ENCODE measurements at regions not wholly inside any gene's neighbourhood (a gene's known extent, or its start where the extent isn't known, plus 50 kb on each side); places are given as distances from the start of the nearest gene placed in this dataset.

- no peak overlapping the region for H2AFZ ChIP-seq (ENCODE audit: low read length)
- no peaks in the 10 kb centered on the region for H3K36me3 ChIP-seq (ENCODE audit: insufficient read depth, low read length)
- H3F3A ChIP-seq (ENCODE audit: low read depth), result no peaks in the 10 kb centered on the region
Measured at GRCh38 chr9:4415281-4415680, 75.0 kb upstream of the SLC1A1 start.

GRCh38 chr9:4413856-4414255 is 76.4 kb upstream of the SLC1A1 start:
- Histone ChIP-seq H3K79me2 (ENCODE audit: insufficient read depth, low read length) (no peaks in the 10 kb centered on the region), H3K27me3 (ENCODE audit: insufficient read depth, low read length, poor library complexity, severe bottlenecking) (no peaks in the 10 kb centered on the region), H3K9me3 (ENCODE audit: insufficient read depth, low read depth, low read length) (no peaks in the 10 kb centered on the region), H3K9me2 (replicated peaks; ENCODE audit: low read depth, low read length) (no peaks in the 10 kb centered on the region), H3K4me2 (ENCODE audit: low read depth, low read length, poor library complexity, severe bottlenecking) (no peak overlapping the region), H3K4me3 (ENCODE audit: low read length, poor library complexity, severe bottlenecking) (no peak overlapping the region), H3F3A (ENCODE audit: low read depth) (no peaks in the 10 kb centered on the region), H4K20me1 (ENCODE audit: insufficient read depth, low read length, poor library complexity, severe bottlenecking) (no peaks in the 10 kb centered on the region), H3K9ac (ENCODE audit: low read depth, low read length, poor library complexity, severe bottlenecking) (no peak overlapping the region), H2AFZ (ENCODE audit: low read length) (no peak overlapping the region), H3K36me3 (ENCODE audit: insufficient read depth, low read length) (no peaks in the 10 kb centered on the region), H3K4me1 (ENCODE audit: insufficient read depth, low read length, poor library complexity, severe bottlenecking) (no peaks in the 10 kb centered on the region)
- TF ChIP-seq EZH2phosphoT487 (IDR thresholded peaks at IDR 0.05; ENCODE audit: borderline replicate concordance), result no peak
- TF ChIP-seq CTCF (conservative IDR thresholded peaks at IDR 0.05; ENCODE audit: low read length), result no peak

More at GRCh38 chr9:4415281-4415680, 75.0 kb upstream of the SLC1A1 start:
- H3K4me1 ChIP-seq (ENCODE audit: insufficient read depth, low read length, poor library complexity, severe bottlenecking), result no peaks in the 10 kb centered on the region
- H4K20me1 ChIP-seq (ENCODE audit: insufficient read depth, low read length, poor library complexity, severe bottlenecking), result no peaks in the 10 kb centered on the region
- no peak overlapping the region for H3K4me2 ChIP-seq (ENCODE audit: low read depth, low read length, poor library complexity, severe bottlenecking)
- TF ChIP-seq EZH2phosphoT487 (IDR thresholded peaks at IDR 0.05; ENCODE audit: borderline replicate concordance) (no peak), CTCF (conservative IDR thresholded peaks at IDR 0.05; ENCODE audit: low read length) (no peak)
- H3K27me3 ChIP-seq (ENCODE audit: insufficient read depth, low read length, poor library complexity, severe bottlenecking), result peaks cover 1% of the 10 kb centered on the region
- H3K9me2 ChIP-seq (replicated peaks; ENCODE audit: low read depth, low read length), result no peaks in the 10 kb centered on the region
- H3K4me3 ChIP-seq (ENCODE audit: low read length, poor library complexity, severe bottlenecking), result no peak overlapping the region
- no peak overlapping the region for H3K9ac ChIP-seq (ENCODE audit: low read depth, low read length, poor library complexity, severe bottlenecking)
- no peaks in the 10 kb centered on the region for H3K9me3 ChIP-seq (ENCODE audit: insufficient read depth, low read depth, low read length)
- H3K79me2 ChIP-seq (ENCODE audit: insufficient read depth, low read length), result no peaks in the 10 kb centered on the region

GRCh38 chr9:4404156-4404555 is 86.1 kb upstream of the SLC1A1 start:
- no peaks in the 10 kb centered on the region for H3K9me2 ChIP-seq (replicated peaks; ENCODE audit: low read depth, low read length)
- no peaks in the 10 kb centered on the region for H3K79me2 ChIP-seq (ENCODE audit: insufficient read depth, low read length)
- H3F3A ChIP-seq (ENCODE audit: low read depth), result no peaks in the 10 kb centered on the region
- H4K20me1 ChIP-seq (ENCODE audit: insufficient read depth, low read length, poor library complexity, severe bottlenecking), result no peaks in the 10 kb centered on the region
- H3K4me2 ChIP-seq (ENCODE audit: low read depth, low read length, poor library complexity, severe bottlenecking), result no peak overlapping the region
- H3K9me3 ChIP-seq (ENCODE audit: insufficient read depth, low read depth, low read length), result peaks cover 4% of the 10 kb centered on the region; the same call in 1 of the 2 replicates
- H3K36me3 ChIP-seq (ENCODE audit: insufficient read depth, low read length), result no peaks in the 10 kb centered on the region
- no peak overlapping the region for H3K9ac ChIP-seq (ENCODE audit: low read depth, low read length, poor library complexity, severe bottlenecking)
- H3K4me3 ChIP-seq (ENCODE audit: low read length, poor library complexity, severe bottlenecking), result no peak overlapping the region
- no peak overlapping the region for H2AFZ ChIP-seq (ENCODE audit: low read length)
- TF ChIP-seq EZH2phosphoT487 (IDR thresholded peaks at IDR 0.05; ENCODE audit: borderline replicate concordance) (no peak), CTCF (conservative IDR thresholded peaks at IDR 0.05; ENCODE audit: low read length) (no peak)
- H3K4me1 ChIP-seq (ENCODE audit: insufficient read depth, low read length, poor library complexity, severe bottlenecking), result no peaks in the 10 kb centered on the region
- no peaks in the 10 kb centered on the region for H3K27me3 ChIP-seq (ENCODE audit: insufficient read depth, low read length, poor library complexity, severe bottlenecking)

Data from Loucy (cell line).